Neural progenitor cell (in vitro differentiated cells): ENCODE measurements at regions not wholly inside any gene's neighbourhood (a gene's known extent, or its start where the extent isn't known, plus 50 kb on each side); places are given as distances from the start of the nearest gene placed in this dataset.

Source experiments
- DNase-seq: peaks from one replicate; pipeline ENCODE4 v3.0.0-alpha.2; 2016; ENCODE audit warnings: low spot score
- H2AFZ ChIP-seq: fragments of 200-600 bp; sonication (generic); replicated peaks from 2 replicates; pipeline ENCODE4 v1.6.1; 2016; ENCODE audit warnings: antibody characterized with exemption
- H3F3A ChIP-seq: fragments of 200-600 bp; sonication (generic); 2 replicates; pipeline ENCODE4 v1.6.1; 2016; ENCODE audit warnings: antibody characterized with exemption, low read depth
- H3K27ac ChIP-seq: fragments of 200-600 bp; sonication (generic); 2 replicates; pipeline ENCODE4 v1.5.1; 2016; ENCODE audit warnings: mild to moderate bottlenecking
- H3K27me3 ChIP-seq: fragments of 200-600 bp; sonication (generic); 2 replicates; pipeline ENCODE4 v1.6.1; 2016; ENCODE audit warnings: mild to moderate bottlenecking, moderate library complexity
- H3K36me3 ChIP-seq: fragments of 200-600 bp; sonication (generic); 2 replicates; pipeline ENCODE4 v1.5.1; 2016
- H3K4me1 ChIP-seq: fragments of 200-600 bp; sonication (generic); 2 replicates; pipeline ENCODE4 v1.6.1; 2016; ENCODE audit warnings: mixed run types
- H3K4me2 ChIP-seq: fragments of 200-600 bp; sonication (generic); 2 replicates; pipeline ENCODE4 v1.6.1; 2016
- H3K4me3 ChIP-seq: fragments of 200-600 bp; sonication (generic); 2 replicates; pipeline ENCODE4 v1.5.1; 2016
- H3K79me2 ChIP-seq: fragments of 200-600 bp; sonication (generic); 2 replicates; pipeline ENCODE4 v1.6.1; 2016; ENCODE audit warnings: low read depth
- H3K9ac ChIP-seq: fragments of 200-600 bp; sonication (generic); 2 replicates; pipeline ENCODE4 v1.6.1; 2016
- H3K9me3 ChIP-seq: fragments of 200-600 bp; sonication (generic); 2 replicates; pipeline ENCODE4 v1.5.1; 2016; ENCODE audit warnings: low read depth
- H4K20me1 ChIP-seq: fragments of 200-600 bp; sonication (generic); 2 replicates; pipeline ENCODE4 v1.6.1; 2016; ENCODE audit warnings: low read depth
- H3K27ac Mint-ChIP-seq: 3 replicates; pipeline ENCODE4 v1.8.0; 2021; ENCODE audit warnings: mixed read lengths
- H3K27me3 Mint-ChIP-seq: 2 replicates; pipeline ENCODE4 v1.8.0; 2022; ENCODE audit warnings: low read depth, mild to moderate bottlenecking, inconsistent platforms, moderate library complexity, mixed read lengths; ENCODE audit not compliant: insufficient read depth
- H3K36me3 Mint-ChIP-seq: 3 replicates; pipeline ENCODE4 v1.8.0; 2021; ENCODE audit warnings: mixed read lengths
- H3K4me1 Mint-ChIP-seq: 3 replicates; pipeline ENCODE4 v1.8.0; 2021; ENCODE audit warnings: mixed read lengths
- H3K4me3 Mint-ChIP-seq: 3 replicates; pipeline ENCODE4 v1.8.0; 2021; ENCODE audit warnings: mild to moderate bottlenecking, moderate library complexity, mixed read lengths
- H3K9me3 Mint-ChIP-seq: 3 replicates; pipeline ENCODE4 v1.8.0; 2020; ENCODE audit warnings: mixed read lengths
- CTCF ChIP-seq: fragments of 200-600 bp; sonication (generic); IDR thresholded peaks from 2 replicates; pipeline ENCODE4 v1.5.1; 2017; ENCODE audit warnings: antibody characterized with exemption, mild to moderate bottlenecking
- EZH2 ChIP-seq: fragments of 200-600 bp; sonication (generic); IDR thresholded peaks from 2 replicates; pipeline ENCODE4 v1.6.1; 2017; ENCODE audit warnings: antibody characterized with exemption, mild to moderate bottlenecking, moderate library complexity
- EZH2phosphoT487 ChIP-seq: fragments of 200-600 bp; sonication (generic); IDR thresholded peaks from 2 replicates; pipeline ENCODE4 v1.6.1; 2017; ENCODE audit warnings: antibody characterized with exemption

GRCh38 chr5:161155451-161155850 lies 303.4 kb upstream of the ATP10B start:
- Histone ChIP-seq H3K79me2 (no peaks in the 10 kb centered on the region), H3K4me3 (no peak overlapping the region), H3K4me2 (no peak overlapping the region), H2AFZ (no peak overlapping the region), H3F3A (no peaks in the 10 kb centered on the region), H4K20me1 (no peaks in the 10 kb centered on the region), H3K27ac (no peak overlapping the region), H3K36me3 (no peaks in the 10 kb centered on the region), H3K4me1 (peaks cover 4% of the 10 kb centered on the region), H3K9me3 (no peaks in the 10 kb centered on the region), H3K27me3 (no peaks in the 10 kb centered on the region), H3K9ac (no peak overlapping the region)
- no peak for DNase-seq
- no peaks in the 10 kb centered on the region for H3K27me3 Mint-ChIP-seq
- no peak overlapping the region for H3K27ac Mint-ChIP-seq
- no peak overlapping the region for H3K4me3 Mint-ChIP-seq
- no peaks in the 10 kb centered on the region for H3K36me3 Mint-ChIP-seq
- TF ChIP-seq CTCF (no peak), EZH2phosphoT487 (no peak), EZH2 (no peak)
- H3K4me1 Mint-ChIP-seq = peaks cover 4% of the 10 kb centered on the region
- H3K9me3 Mint-ChIP-seq = no peaks in the 10 kb centered on the region

GRCh38 chr5:161152415-161152940 lies 300.5 kb upstream of the ATP10B start:
- H3K27ac ChIP-seq = no peak overlapping the region
- Mint-ChIP-seq H3K4me3 (no peak overlapping the region), H3K9me3 (no peaks in the 10 kb centered on the region), H3K4me1 (peaks cover 11% of the 10 kb centered on the region), H3K36me3 (no peaks in the 10 kb centered on the region), H3K27ac (no peak overlapping the region), H3K27me3 (no peaks in the 10 kb centered on the region)
- no peak overlapping the region for H3K4me3 ChIP-seq
- no peaks in the 10 kb centered on the region for H3K27me3 ChIP-seq
- no peaks in the 10 kb centered on the region for H3K36me3 ChIP-seq
- no peak for TF ChIP-seq CTCF
- TF ChIP-seq EZH2 = no peak
- H2AFZ ChIP-seq = no peak overlapping the region
- H3K9me3 ChIP-seq = no peaks in the 10 kb centered on the region
- H3K9ac ChIP-seq = no peak overlapping the region
- no peaks in the 10 kb centered on the region for H3F3A ChIP-seq
- DNase-seq = no peak
- H4K20me1 ChIP-seq = no peaks in the 10 kb centered on the region
- H3K4me1 ChIP-seq = peaks cover 12% of the 10 kb centered on the region
- no peaks in the 10 kb centered on the region for H3K79me2 ChIP-seq
- no peak overlapping the region for H3K4me2 ChIP-seq

- no peak overlapping the region for H3K27ac ChIP-seq
- H3K79me2 ChIP-seq = no peaks in the 10 kb centered on the region
- no peak overlapping the region for H3K9ac ChIP-seq
- Mint-ChIP-seq H3K36me3 (no peaks in the 10 kb centered on the region), H3K9me3 (peaks cover 8% of the 10 kb centered on the region), H3K4me3 (no peak overlapping the region), H3K27me3 (peaks cover 4% of the 10 kb centered on the region), H3K4me1 (peaks cover 13% of the 10 kb centered on the region), H3K27ac (no peak overlapping the region)
- H3F3A ChIP-seq = no peaks in the 10 kb centered on the region
- no peaks in the 10 kb centered on the region for H3K36me3 ChIP-seq
- no peak overlapping the region for H2AFZ ChIP-seq
- H3K4me3 ChIP-seq = no peak overlapping the region
- H3K4me1 ChIP-seq = peaks cover 12% of the 10 kb centered on the region
- H3K27me3 ChIP-seq = no peaks in the 10 kb centered on the region
- H4K20me1 ChIP-seq = no peaks in the 10 kb centered on the region
- no peak overlapping the region for H3K4me2 ChIP-seq
- H3K9me3 ChIP-seq = no peaks in the 10 kb centered on the region
- DNase-seq = no peak
- TF ChIP-seq EZH2phosphoT487 (no peak), EZH2 (no peak), CTCF (no peak)
Observed at GRCh38 chr5:161150441-161150988, 298.5 kb upstream of the ATP10B start.
